ENCODE measurements at regions not wholly inside any gene's neighbourhood (a gene's known extent, or its start where the extent isn't known, plus 50 kb on each side); places are given as distances from the start of the nearest gene placed in this dataset.

DNA sequence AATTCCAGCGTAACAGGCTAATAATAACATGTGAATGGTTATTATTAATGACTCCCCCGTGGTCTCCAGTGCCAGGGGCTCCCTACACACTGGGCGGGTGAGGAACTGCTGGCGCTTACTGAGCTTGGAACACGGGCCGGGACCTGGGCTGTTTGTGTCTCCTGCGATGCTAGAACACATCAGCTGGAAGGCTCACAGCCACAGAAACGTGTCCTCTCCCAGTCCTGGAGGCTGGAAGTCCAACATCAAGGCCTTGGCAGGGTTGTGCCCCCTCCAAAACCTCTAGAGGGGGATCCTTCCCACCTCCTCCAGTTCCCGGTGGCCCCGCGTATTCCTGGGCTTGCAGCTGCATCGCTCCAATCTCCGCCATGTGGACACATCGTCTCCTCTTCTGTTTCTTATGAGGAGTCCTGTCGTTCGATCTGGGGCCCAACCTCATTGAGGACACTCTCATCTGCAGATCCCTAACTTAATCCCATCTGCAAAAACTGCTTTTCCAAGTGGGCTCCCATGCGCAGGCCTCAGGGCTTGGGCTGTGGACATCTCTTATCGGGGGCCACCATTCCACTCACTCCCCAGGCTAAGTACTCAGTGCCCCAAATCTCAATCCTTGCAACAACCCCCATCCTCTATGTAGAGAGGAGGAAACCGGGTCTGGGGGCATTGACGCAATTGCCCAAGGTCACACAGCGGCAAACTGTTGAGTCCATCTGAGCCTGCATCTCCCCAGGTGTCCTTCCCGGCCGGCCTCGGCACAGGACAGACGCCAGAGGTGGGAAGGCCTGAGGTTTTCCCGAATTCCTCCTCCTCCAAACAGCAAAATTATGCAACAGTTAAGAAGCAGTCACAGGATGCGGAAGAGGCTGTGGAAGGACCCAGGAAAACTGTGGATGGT is 193.9 kb downstream of the IRF8 start:
- DNase-seq (ENCODE audit: low spot score): no peak

DNA sequence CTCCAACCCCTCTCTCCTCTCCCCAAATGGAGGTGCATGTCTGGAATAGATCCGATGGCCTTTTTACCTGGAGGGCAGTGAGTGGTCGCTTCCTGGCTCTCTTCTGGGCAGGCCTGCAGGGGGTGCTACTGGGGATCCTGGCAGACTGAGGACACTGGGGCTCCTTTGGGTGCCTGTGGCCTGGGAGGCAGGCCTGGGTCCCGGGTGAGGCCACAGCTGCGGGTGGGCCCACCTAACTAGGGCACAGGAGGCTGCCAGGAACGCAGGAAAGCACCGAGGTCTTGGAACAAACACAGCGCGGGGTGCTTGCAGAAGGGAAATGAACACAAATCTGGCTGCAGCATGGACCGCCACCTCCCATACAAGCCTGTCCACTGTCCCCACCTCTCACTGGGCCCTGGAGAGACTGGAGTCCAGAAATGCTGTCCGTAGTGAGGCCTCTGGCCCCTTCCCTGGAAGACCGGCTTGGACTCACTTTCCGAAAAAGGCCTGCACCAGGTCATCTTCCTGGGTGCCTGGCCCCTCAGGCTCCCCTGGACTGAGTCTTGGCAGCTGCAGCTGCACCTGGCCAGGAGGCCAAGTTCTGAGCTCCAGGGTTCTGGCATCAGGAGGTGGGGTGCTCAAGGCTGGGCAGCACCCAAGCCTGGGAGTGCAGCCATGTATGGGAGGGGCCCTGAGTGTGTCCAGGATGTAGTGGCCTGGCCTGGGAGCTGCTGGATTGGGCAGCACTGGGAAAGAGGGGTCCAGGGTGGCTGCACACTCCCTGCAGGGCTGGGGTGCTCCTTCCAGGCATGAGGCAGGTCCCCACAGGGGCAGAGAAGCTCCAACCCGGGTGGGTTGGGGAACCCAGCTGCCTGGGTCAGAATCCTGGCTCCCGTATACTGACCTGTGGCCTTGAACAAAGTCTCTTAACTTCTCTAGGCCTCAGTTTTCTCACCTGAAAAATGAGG is 195.1 kb downstream of the IRF8 start:
- no peak for DNase-seq (ENCODE audit: low spot score)

- no peak for DNase-seq (ENCODE audit: low spot score)
These were observed 196.3 kb downstream of the IRF8 start for GRCh38 chr16:86095131-86095752.

- no peak for DNase-seq (ENCODE audit: low spot score)
These were observed 197.0 kb downstream of the IRF8 start for GRCh38 chr16:86095906-86096485.

- no peak for DNase-seq (ENCODE audit: low spot score)
These were observed 197.9 kb downstream of the IRF8 start for GRCh38 chr16:86096850-86097249.

DNA sequence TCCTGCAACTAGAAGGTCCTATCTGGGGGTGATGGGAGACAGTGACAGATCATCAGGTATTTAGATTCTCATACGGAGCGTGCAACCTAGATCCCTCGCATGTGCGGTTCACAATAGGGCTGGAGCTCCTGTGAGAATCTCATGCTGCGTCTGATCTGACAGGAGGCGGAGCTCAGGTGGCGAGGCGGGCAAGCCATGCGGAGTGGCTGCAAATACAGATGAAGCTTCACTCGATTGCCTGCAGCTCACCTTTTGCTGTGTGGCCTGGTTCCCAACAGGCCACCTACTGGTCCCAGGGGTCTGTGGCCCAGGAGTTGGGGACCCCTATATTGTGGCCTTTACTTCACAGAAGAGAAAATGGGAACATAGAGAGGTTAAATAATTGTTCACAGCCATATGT is 200.4 kb downstream of the IRF8 start:
- no peak for DNase-seq (ENCODE audit: low spot score)

- DNase-seq (ENCODE audit: low spot score): no peak
These were observed 201.5 kb downstream of the IRF8 start for GRCh38 chr16:86100205-86101136.

GRCh38 chr16:86101137-86101896 is 202.4 kb downstream of the IRF8 start:
- DNase-seq (ENCODE audit: low spot score): no peak

- no peak for DNase-seq (ENCODE audit: low spot score)
These were observed 202.9 kb downstream of the IRF8 start for GRCh38 chr16:86101897-86102157.

DNA sequence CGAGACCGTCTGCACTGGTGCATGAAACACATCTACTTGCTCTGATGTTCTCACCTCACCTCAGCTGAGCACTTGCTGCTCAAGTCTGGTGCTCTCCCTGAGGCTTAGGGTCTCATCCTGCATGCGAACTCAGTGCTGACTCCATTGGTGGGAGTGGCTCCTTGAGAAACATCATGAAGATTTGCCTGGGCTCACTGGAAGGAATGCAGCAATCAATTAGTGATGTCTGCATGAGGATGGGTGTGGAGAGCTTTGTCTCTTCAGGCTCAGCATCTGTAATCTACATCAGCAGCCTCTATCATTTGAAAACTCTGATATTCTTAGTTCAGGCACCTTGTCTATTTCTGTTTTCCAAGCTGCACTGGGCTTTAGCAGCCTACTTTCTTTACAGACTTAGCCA is 204.4 kb downstream of the IRF8 start:
- DNase-seq (ENCODE audit: low spot score): no peak

- DNase-seq (ENCODE audit: low spot score): no peak
These were observed 205.6 kb downstream of the IRF8 start for GRCh38 chr16:86104537-86105048.

DNA sequence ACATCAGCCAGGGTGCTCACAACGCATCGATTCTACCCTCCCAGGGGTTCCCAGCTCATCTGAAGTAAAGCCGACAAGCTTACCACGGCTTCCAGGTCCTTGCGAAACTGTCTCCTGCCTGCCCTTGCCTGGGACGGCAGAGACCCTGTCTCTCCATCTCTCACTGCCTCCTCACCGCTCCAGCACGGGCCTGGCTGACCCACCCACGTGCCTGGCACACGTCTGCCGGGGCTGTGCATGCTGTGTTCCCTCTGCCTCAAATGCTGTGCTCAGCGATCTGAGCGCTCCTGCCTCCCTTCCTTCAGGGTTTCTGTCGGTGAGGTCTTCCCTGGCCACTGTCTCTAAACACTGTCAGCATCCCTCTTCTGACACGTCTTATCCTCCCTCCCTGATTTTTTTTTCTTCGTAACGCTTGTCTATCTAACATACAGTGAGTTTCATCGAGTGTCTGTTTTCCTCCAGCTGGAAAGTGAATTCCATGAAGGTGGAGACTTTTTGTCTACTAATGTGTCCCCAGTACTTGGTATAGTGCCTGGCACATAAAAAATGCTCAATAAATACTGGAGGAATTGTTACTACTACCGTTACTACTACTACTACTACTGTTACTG is 208.4 kb downstream of the IRF8 start:
- DNase-seq (ENCODE audit: low spot score): no peak

- DNase-seq (ENCODE audit: low spot score): no peak
These were observed 209.1 kb downstream of the IRF8 start for GRCh38 chr16:86108062-86108461.

GRCh38 chr16:86110134-86110533 is 211.2 kb downstream of the IRF8 start:
- DNase-seq (ENCODE audit: low spot score): no peak

DNA sequence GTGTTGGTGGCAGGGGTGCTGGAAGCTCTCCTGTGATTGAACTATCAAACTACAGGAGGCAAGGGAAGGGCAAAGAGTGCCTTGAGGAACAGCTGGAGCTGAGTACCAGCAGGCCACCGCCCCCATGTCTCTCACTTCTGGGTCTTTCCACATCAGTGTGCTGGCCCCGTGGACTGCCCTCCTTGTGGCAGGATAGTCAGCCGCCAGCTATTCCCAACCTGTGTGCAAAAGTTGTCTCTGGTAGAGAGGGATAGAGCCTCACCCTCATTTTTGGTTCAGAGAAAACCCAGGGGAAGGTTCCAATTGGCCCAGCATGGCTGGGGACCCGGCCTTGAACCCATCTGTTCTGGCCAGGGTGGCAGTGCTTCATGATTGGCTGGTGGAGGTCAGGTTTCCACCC is 211.8 kb downstream of the IRF8 start:
- no peak for DNase-seq (ENCODE audit: low spot score)

DNA sequence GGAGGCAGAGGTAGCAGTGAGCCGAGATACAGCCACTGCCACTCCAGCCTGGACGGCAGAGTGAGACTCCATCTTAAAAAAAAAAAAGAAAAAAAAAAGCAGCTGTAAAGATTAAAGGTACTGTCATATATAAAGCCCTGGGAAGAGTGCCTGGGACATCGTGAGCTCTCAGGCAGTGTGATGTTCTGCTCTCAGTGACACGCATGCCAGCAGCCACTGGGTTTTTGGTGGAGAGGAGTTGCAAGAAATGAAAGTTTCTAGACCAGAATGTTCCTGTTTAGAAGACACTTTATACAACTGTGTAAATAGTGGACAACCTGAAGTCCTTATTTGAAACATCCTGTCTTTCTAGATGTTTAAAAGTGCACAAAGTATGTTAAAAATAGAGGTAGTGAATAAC is 213.2 kb downstream of the IRF8 start:
- no peak for DNase-seq (ENCODE audit: low spot score)

GRCh38 chr16:86117235-86117634 is 218.3 kb downstream of the IRF8 start:
- DNase-seq (ENCODE audit: low spot score): no peak

DNA sequence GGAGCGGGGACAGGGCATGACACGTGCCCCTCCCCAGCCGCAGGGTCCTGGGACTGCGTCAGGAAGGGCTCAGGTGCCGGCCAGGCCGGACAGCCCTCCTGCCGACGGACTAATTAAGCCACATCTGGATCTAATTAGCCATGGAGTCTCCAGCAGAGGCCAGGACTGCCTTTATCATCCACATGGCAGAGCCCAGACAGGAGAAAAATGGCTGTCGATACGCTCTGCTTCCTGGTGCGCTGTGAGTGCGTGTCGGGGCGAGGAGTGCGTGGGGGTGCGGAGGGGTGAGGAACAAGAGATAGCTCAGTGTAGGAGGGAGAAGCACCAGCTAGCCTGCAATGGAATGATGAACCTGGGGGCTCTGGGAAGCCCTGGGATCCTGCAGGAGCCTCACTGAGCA is 218.8 kb downstream of the IRF8 start:
- DNase-seq (ENCODE audit: low spot score): no peak

DNA sequence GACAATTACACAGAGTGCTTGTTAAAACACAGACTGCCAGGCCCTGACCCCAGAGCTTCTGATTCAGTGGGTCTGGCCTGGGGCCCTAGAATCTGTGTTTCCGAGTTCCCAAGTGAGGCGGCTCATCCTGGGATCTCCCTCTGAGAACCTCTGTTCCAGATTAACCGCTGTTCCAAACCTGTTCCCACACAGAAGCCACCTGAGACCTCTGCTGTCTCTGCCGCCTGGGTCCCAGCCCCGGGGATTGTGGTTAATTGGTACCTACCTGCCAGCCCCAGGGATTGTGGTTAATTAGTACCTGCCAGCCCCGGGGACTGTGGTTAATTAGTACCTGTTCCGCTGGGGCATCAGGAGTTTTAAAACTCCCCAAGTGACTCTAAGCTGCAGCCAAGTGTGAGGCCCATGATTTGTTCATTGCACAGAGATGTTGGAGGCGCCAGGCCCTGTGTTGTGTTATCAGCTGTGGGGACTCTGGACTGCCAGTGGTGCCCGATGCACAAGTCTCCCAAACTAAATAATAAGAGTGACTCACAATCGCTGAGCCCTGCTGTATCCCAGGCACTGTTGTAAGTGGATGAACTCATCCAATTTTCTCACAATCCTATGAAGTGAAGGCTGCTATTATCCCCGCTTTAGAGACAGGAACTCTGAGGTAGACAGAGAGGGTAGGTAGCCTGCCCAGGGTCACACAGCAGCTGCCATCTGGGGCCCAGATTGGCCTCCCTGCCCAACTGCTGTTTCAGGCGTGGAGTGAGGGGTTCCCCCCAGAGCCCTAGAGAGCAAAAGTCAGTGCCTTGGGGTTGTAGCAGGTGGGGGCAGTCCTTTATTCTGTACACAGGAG is 219.7 kb downstream of the IRF8 start:
- no peak for DNase-seq (ENCODE audit: low spot score)

Data from LoVo (cell line).